Gastroesophageal sphincter (tissue), 3 donors: ENCODE measurements at regions not wholly inside any gene's neighbourhood (a gene's known extent, or its start where the extent isn't known, plus 50 kb on each side); places are given as distances from the start of the nearest gene placed in this dataset.

Source experiments
- EP300 ChIP-seq: sonication (generic); formaldehyde crosslinking; IDR thresholded peaks from one replicate; pipeline ENCODE4 v1.6.1; 2017; ENCODE audit warnings: antibody characterized with exemption, mild to moderate bottlenecking
- POLR2A ChIP-seq, 2 donors: fragments of 450-650 bp; IDR thresholded peaks; one replicate each; pipeline ENCODE4 v1.6.1; 2017; ENCODE audit warnings: antibody characterized with exemption in 2 of 2, mild to moderate bottlenecking in 2 of 2, moderate library complexity in 1 of 2
- POLR2AphosphoS5 ChIP-seq: sonication (generic); formaldehyde crosslinking; IDR thresholded peaks from one replicate; pipeline ENCODE4 v1.6.1; 2017; ENCODE audit warnings: antibody characterized with exemption
- TF ChIP-seq, protein P1 (sequence below), 4 experiments: fragments of 200-600 bp in 2 of 4; fragments of 450-650 bp in 2 of 4; sonication (generic) in 1 of 4; IDR thresholded peaks; one replicate each; pipeline ENCODE4 v1.5.1; 2017 to 2019; ENCODE audit warnings: antibody characterized with exemption in 4 of 4, mild to moderate bottlenecking in 2 of 4, moderate library complexity in 2 of 4

DNA sequence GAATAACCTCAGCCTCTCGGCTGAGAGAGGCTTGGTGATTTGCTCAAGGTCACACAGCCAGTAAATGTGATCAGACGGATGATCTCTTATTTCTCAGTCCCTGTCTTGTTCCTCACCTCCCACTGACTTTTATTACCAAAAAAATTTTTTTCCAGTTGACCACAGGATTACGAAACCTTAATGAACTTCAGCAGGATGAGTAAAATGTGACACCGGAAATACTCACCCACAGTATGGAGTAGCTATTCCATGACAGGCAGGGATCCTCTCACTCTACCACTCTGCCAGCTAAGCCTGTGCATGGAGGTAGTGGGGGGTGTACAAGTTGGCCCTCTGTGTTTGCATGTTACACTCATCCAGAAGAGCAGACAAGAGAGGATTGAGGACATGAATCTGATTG is 916.4 kb downstream of the UQCRFS1 start:
- TF ChIP-seq, protein P1, sequence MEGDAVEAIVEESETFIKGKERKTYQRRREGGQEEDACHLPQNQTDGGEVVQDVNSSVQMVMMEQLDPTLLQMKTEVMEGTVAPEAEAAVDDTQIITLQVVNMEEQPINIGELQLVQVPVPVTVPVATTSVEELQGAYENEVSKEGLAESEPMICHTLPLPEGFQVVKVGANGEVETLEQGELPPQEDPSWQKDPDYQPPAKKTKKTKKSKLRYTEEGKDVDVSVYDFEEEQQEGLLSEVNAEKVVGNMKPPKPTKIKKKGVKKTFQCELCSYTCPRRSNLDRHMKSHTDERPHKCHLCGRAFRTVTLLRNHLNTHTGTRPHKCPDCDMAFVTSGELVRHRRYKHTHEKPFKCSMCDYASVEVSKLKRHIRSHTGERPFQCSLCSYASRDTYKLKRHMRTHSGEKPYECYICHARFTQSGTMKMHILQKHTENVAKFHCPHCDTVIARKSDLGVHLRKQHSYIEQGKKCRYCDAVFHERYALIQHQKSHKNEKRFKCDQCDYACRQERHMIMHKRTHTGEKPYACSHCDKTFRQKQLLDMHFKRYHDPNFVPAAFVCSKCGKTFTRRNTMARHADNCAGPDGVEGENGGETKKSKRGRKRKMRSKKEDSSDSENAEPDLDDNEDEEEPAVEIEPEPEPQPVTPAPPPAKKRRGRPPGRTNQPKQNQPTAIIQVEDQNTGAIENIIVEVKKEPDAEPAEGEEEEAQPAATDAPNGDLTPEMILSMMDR (IDR thresholded peaks at IDR 0.05) = no peak
- TF ChIP-seq POLR2AphosphoS5 (no peak), POLR2A (IDR thresholded peaks at IDR 0.05) (no peak), EP300 (no peak)
